ENCODE measurements at regions not wholly inside any gene's neighbourhood (a gene's known extent, or its start where the extent isn't known, plus 50 kb on each side); places are given as distances from the start of the nearest gene placed in this dataset.

GRCh38 chr7:81162771-81163525 lies 244.1 kb upstream of the SEMA3C start:
- TF ChIP-seq SIN3A (IDR thresholded peaks at IDR 0.05; ENCODE audit: borderline replicate concordance, insufficient read depth, low read length) (no peak), TAF1 (IDR thresholded peaks at IDR 0.05; ENCODE audit: borderline replicate concordance, insufficient read depth, low read length) (no peak), REST (IDR thresholded peaks at IDR 0.05; ENCODE audit: insufficient read depth in 1 of 2, low read depth in 2 of 2, low read length in 2 of 2) (no peak), POLR2AphosphoS5 (IDR thresholded peaks at IDR 0.05; ENCODE audit: low read depth, low read length) (no peak), FOXP2 (optimal IDR thresholded peaks at IDR 0.05; ENCODE audit: borderline replicate concordance, extremely low read depth, extremely low read length, insufficient read depth) (no peak)

All from PFSK-1 (cell line).